SK-N-SH (cell line): ENCODE measurements at regions not wholly inside any gene's neighbourhood (a gene's known extent, or its start where the extent isn't known, plus 50 kb on each side); places are given as distances from the start of the nearest gene placed in this dataset.

Experiments
- CTCF ChIA-PET: fragments of 300-600, 350-600 bp; formaldehyde crosslinking; extraction: SDS; loops from one replicate; lab custom pipeline; 2021; lab: Yijun Ruan, JAX
- POLR2A ChIA-PET: fragments of 350-600 bp; sonication (Branson Sonifier 250); formaldehyde crosslinking; extraction: SDS; loops from one replicate; lab custom pipeline; 2020; ENCODE audit warnings: antibody characterized with exemption, inconsistent platforms; lab: Yijun Ruan, JAX
- DNase-seq: peaks from one replicate; pipeline ENCODE4 v3.0.0; 2012
- H2AFZ ChIP-seq: fragments of 200-600 bp; sonication (generic); 2 replicates; pipeline ENCODE4 v1.8.1; 2016; ENCODE audit warnings: antibody characterized with exemption, mild to moderate bottlenecking, low read depth
- H3F3A ChIP-seq: fragments of 200-600 bp; sonication (generic); replicated peaks from 2 replicates; pipeline ENCODE3; 2016; ENCODE audit warnings: antibody characterized with exemption, mild to moderate bottlenecking; ENCODE audit not compliant: insufficient read depth
- H3K27ac ChIP-seq, 2 experiments: fragments of 200-500 bp in 1 of 2; fragments of 200-600 bp in 1 of 2; sonication (Bioruptor generic) in 1 of 2; sonication (generic), shearing (Covaris generic) in 1 of 2; 2 replicates each; pipeline versions ENCODE4 v1.5.1 to v1.6.1; 2014 to 2016; ENCODE audit warnings: low read depth in 2 of 2, inconsistent platforms in 1 of 2, low read length in 1 of 2, mild to moderate bottlenecking in 1 of 2, mixed read lengths in 1 of 2
- H3K27me3 ChIP-seq: fragments of 200-600 bp; sonication (generic), shearing (Covaris generic); 2 replicates; pipeline ENCODE4 v1.6.1; 2016; ENCODE audit warnings: mixed run types; ENCODE audit not compliant: insufficient read depth
- H3K36me3 ChIP-seq, 2 experiments: fragments of 200-500 bp in 1 of 2; fragments of 200-600 bp in 1 of 2; sonication (Bioruptor generic) in 1 of 2; sonication (generic) in 1 of 2; replicated peaks in 1 of 2; 2 replicates each; pipeline versions ENCODE3 to v1.5.1; 2014 to 2016; ENCODE audit warnings: low read length in 1 of 2, mild to moderate bottlenecking in 1 of 2; ENCODE audit not compliant: insufficient read depth in 2 of 2, control insufficient read depth in 1 of 2
- H3K4me1 ChIP-seq, 2 experiments: fragments of 200-500 bp in 1 of 2; fragments of 200-600 bp in 1 of 2; sonication (Bioruptor generic) in 1 of 2; sonication (generic), shearing (Covaris generic) in 1 of 2; 2 replicates each; pipeline versions ENCODE4 v1.5.1 to v1.6.1; 2014 to 2016; ENCODE audit warnings: low read depth in 1 of 2, low read length in 1 of 2, mixed run types in 1 of 2; ENCODE audit not compliant: insufficient read depth in 2 of 2, control insufficient read depth in 1 of 2
- H3K4me2 ChIP-seq: fragments of 200-600 bp; sonication (generic), shearing (Covaris generic); 2 replicates; pipeline ENCODE4 v1.6.1; 2017; ENCODE audit warnings: mixed run types
- H3K4me3 ChIP-seq, 2 experiments: fragments of 200-500 bp in 1 of 2; fragments of 200-600 bp in 1 of 2; sonication (Bioruptor generic) in 1 of 2; sonication (generic), shearing (Covaris generic) in 1 of 2; 2 replicates each; pipeline versions ENCODE4 v1.5.1 to v1.8.1; 2014 to 2016; ENCODE audit warnings: low read depth in 2 of 2, inconsistent platforms in 1 of 2, low read length in 1 of 2, mild to moderate bottlenecking in 1 of 2, mixed read lengths in 1 of 2, moderate library complexity in 1 of 2
- H3K79me2 ChIP-seq: fragments of 200-600 bp; sonication (generic); 2 replicates; pipeline ENCODE4 v1.8.1; 2017; ENCODE audit warnings: mild to moderate bottlenecking; ENCODE audit not compliant: insufficient read depth
- H3K9ac ChIP-seq: fragments of 200-600 bp; sonication (generic); 2 replicates; pipeline ENCODE4 v1.6.1; 2017; ENCODE audit warnings: mixed run types
- H3K9me2 ChIP-seq: fragments of 200-600 bp; sonication (generic); 2 replicates; pipeline ENCODE4 v1.6.1; 2017; ENCODE audit warnings: mixed run types
- H3K9me3 ChIP-seq: fragments of 200-600 bp; sonication (generic); 2 replicates; pipeline ENCODE4 v1.6.1; 2017; ENCODE audit warnings: mixed run types, mild to moderate bottlenecking, moderate library complexity
- H4K20me1 ChIP-seq: fragments of 200-600 bp; sonication (generic); 2 replicates; pipeline ENCODE4 v1.6.1; 2017; ENCODE audit warnings: mild to moderate bottlenecking, mixed run types; ENCODE audit not compliant: insufficient read depth
- FOXJ3 ChIP-seq: sonication (generic); formaldehyde crosslinking; IDR thresholded peaks from 2 replicates; pipeline ENCODE4 v1.5.1; 2020; ENCODE audit warnings: mild to moderate bottlenecking, missing genetic modification reagents
- FOXM1 ChIP-seq: IDR thresholded peaks from 2 replicates; pipeline ENCODE4 v1.4.0; 2012; ENCODE audit warnings: low read depth, mild to moderate bottlenecking
- GABPA ChIP-seq: IDR thresholded peaks from 2 replicates; pipeline ENCODE4 v1.4.0; 2012; ENCODE audit warnings: low read depth, mild to moderate bottlenecking
- GATA2 ChIP-seq: sonication (generic); formaldehyde crosslinking; IDR thresholded peaks from 2 replicates; pipeline ENCODE4 v1.5.0; 2020; ENCODE audit warnings: mild to moderate bottlenecking, missing genetic modification reagents
- JUND ChIP-seq: IDR thresholded peaks from 2 replicates; pipeline ENCODE4 v1.4.0; 2012
- MXI1 ChIP-seq: IDR thresholded peaks from 2 replicates; pipeline ENCODE4 v1.6.1; 2012; ENCODE audit warnings: mild to moderate bottlenecking, low read depth, low read length, improper control_type of control experiment
- NFIC ChIP-seq: IDR thresholded peaks from 2 replicates; pipeline ENCODE4 v1.4.0; 2012; ENCODE audit warnings: borderline replicate concordance
- POLR2AphosphoS5 ChIP-seq: IDR thresholded peaks from 2 replicates; pipeline ENCODE4 v1.6.1; 2012; ENCODE audit warnings: low read depth, low read length
- RAD21 ChIP-seq: IDR thresholded peaks from 2 replicates; pipeline ENCODE4 v1.6.1; 2012; ENCODE audit warnings: mild to moderate bottlenecking, low read length
- RCOR1 ChIP-seq: fragments of 150-350 bp; IDR thresholded peaks from 2 replicates; pipeline ENCODE4 v1.6.1; 2017; ENCODE audit warnings: antibody characterized with exemption, low read length
- SIN3A ChIP-seq: IDR thresholded peaks from 2 replicates; pipeline ENCODE4 v1.6.1; 2012; ENCODE audit warnings: low read depth, mild to moderate bottlenecking, low read length, moderate library complexity, borderline replicate concordance
- TAF1 ChIP-seq: IDR thresholded peaks from 2 replicates; pipeline ENCODE4 v1.6.1; 2012; ENCODE audit warnings: low read depth, mild to moderate bottlenecking, low read length, moderate library complexity, borderline replicate concordance
- TEAD4 ChIP-seq: IDR thresholded peaks from 2 replicates; pipeline ENCODE4 v1.4.0; 2012; ENCODE audit warnings: mild to moderate bottlenecking, borderline replicate concordance; ENCODE audit not compliant: insufficient read depth
- YY1 ChIP-seq: IDR thresholded peaks from 2 replicates; pipeline ENCODE4 v1.4.0; 2012; ENCODE audit warnings: low read depth, mild to moderate bottlenecking
- WGBS: methylation state at CpG from one replicate; pipeline ENCODE4 v1.1.6; 2017; ENCODE audit warnings: low lambda C conversion rate; 5-methylcytosine and 5-hydroxymethylcytosine counted together
- TF ChIP-seq, protein P1 (sequence below): IDR thresholded peaks from 2 replicates; pipeline ENCODE4; 2012
- TF ChIP-seq, protein P2 (sequence below): IDR thresholded peaks from 2 replicates; pipeline ENCODE4 v1.4.0; 2012; ENCODE audit warnings: low read depth, borderline replicate concordance
- TF ChIP-seq, protein P3 (sequence below): IDR thresholded peaks from 2 replicates; pipeline ENCODE4 v1.6.1; 2012; ENCODE audit warnings: mild to moderate bottlenecking, low read depth, low read length, moderate library complexity
- TF ChIP-seq, protein P4 (sequence below): IDR thresholded peaks from 2 replicates; pipeline ENCODE4 v1.4.0; 2012; ENCODE audit warnings: low read depth
- TF ChIP-seq, protein P5 (sequence below): IDR thresholded peaks from 2 replicates; pipeline ENCODE4 v1.4.0; 2012; ENCODE audit warnings: low read depth, borderline replicate concordance

DNA sequence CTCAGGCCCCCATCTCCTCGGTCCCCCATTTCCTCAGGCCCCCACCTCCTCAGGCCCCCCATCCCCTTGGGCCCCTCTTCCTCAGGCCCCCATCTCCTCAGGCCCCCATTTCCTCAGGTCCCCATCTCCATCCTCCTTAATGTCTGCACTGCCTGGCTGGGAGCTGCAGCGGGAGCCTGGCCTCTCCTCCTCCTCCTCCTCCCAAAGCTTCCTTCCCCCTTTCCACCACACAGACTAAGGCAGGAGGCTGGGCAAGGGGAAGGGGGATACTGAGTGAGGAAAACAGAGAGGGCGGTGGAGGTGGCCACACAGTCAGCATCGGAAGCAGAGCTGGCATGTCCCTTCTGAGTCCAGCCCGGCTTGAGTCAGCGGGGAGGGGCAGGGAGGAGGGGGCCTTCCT is 122.6 kb upstream of the RPS6KA2 start:
- no peaks in the 10 kb centered on the region for H3K9me2 ChIP-seq
- no peak for DNase-seq
- 85% methylated on average over 6 of the region's 6 CpGs for WGBS
- no peak overlapping the region for H3K4me2 ChIP-seq
- peaks cover 0 to 16% of the 10 kb centered on the region in 2 experiments; a peak in 1 of 4 replicates for H3K4me1 ChIP-seq
- no peak overlapping the region for H3K27ac ChIP-seq
- no peak overlapping the region for H2AFZ ChIP-seq
- CTCF ChIA-PET, result interaction anchor here (0.7 kb wide), 1 partner anchor 25 kb away, joined by 3 read pairs; no protein-coding TSS in a partner anchor
- no peaks in the 10 kb centered on the region for H3K79me2 ChIP-seq
- no peaks in the 10 kb centered on the region for H3K9me3 ChIP-seq
- POLR2A ChIA-PET, result no interaction called here
- no peaks in the 10 kb centered on the region for H4K20me1 ChIP-seq
- H3K9ac ChIP-seq, result no peak overlapping the region
- no peaks in the 10 kb centered on the region for H3K36me3 ChIP-seq
- H3K4me3 ChIP-seq, result no peak overlapping the region
- TF ChIP-seq SIN3A (no peak), YY1 (no peak), RAD21 (no peak), FOXJ3 (no peak), TAF1 (no peak), POLR2AphosphoS5 (no peak)
- TF ChIP-seq, protein P1, sequence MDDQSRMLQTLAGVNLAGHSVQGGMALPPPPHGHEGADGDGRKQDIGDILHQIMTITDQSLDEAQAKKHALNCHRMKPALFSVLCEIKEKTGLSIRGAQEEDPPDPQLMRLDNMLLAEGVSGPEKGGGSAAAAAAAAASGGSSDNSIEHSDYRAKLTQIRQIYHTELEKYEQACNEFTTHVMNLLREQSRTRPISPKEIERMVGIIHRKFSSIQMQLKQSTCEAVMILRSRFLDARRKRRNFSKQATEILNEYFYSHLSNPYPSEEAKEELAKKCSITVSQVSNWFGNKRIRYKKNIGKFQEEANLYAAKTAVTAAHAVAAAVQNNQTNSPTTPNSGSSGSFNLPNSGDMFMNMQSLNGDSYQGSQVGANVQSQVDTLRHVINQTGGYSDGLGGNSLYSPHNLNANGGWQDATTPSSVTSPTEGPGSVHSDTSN, result no peak
- TF ChIP-seq, protein P2, sequence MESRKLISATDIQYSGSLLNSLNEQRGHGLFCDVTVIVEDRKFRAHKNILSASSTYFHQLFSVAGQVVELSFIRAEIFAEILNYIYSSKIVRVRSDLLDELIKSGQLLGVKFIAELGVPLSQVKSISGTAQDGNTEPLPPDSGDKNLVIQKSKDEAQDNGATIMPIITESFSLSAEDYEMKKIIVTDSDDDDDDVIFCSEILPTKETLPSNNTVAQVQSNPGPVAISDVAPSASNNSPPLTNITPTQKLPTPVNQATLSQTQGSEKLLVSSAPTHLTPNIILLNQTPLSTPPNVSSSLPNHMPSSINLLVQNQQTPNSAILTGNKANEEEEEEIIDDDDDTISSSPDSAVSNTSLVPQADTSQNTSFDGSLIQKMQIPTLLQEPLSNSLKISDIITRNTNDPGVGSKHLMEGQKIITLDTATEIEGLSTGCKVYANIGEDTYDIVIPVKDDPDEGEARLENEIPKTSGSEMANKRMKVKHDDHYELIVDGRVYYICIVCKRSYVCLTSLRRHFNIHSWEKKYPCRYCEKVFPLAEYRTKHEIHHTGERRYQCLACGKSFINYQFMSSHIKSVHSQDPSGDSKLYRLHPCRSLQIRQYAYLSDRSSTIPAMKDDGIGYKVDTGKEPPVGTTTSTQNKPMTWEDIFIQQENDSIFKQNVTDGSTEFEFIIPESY, result no peak
- H3F3A ChIP-seq, result no peaks in the 10 kb centered on the region
- no peaks in the 10 kb centered on the region for H3K27me3 ChIP-seq

DNA sequence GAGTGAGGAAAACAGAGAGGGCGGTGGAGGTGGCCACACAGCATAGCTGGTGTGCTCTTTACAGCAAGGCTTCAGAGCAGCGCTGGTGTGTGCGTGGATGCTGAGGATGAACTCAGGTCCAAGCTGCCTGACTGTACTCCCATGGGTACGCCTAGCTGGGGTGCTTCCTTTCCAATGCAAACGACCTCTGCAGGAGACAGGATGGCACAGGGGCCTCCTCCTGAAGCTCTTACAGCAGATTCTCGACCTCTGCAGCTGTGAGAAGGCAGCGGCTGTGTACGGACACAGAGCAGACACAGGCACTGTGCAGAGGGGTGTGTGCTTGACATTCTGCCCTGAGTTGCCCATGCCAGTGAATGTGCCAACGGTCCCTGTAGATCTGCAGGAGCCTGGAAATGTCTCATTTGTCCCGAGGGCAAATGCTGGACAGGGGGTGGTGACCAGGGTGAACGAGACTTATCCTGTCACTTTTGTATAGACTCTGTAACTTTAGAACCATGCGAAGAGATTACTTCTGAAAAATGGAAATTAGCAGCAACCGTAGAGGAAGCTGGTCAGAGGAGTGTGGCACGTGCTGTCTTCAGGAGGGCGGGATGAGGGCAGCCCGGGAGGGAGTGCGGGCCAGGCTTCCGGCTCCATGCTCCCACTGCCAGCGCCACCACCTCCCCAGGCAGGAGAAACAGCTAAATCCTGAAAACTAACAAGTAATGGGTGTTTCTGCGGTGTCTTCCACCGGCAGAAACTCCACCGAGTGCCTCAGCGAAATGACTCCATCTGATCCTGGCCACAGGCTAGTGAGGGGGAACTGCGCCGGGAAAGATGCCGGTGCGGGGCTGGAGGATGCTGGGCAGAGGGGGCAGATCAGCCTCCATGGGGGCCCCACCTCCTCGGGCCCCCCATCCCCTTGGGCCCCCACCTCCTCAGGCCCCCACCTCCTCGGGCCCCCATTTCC is 120.9 kb upstream of the RPS6KA2 start:
- H3K36me3 ChIP-seq, result no peaks in the 10 kb centered on the region
- H3K27me3 ChIP-seq, result no peaks in the 10 kb centered on the region
- no peak overlapping the region for H3K4me3 ChIP-seq
- H3K9ac ChIP-seq, result no peak overlapping the region
- no peak overlapping the region for H2AFZ ChIP-seq
- H3K4me2 ChIP-seq, result no peak overlapping the region
- ChIA-PET CTCF (interaction anchor here (1.0 to 2.1 kb wide), 3 partner anchors 27 to 241 kb away, joined by 3 to 9 read pairs (median 4); no protein-coding TSS in a partner anchor), POLR2A (interaction anchor here (0.6 kb wide), 1 partner anchor 9 kb away, joined by 3 read pairs; no protein-coding TSS in a partner anchor)
- peaks cover 0 to 16% of the 10 kb centered on the region in 2 experiments; a peak in 1 of 4 replicates for H3K4me1 ChIP-seq
- WGBS, result 64% methylated on average over 26 of the region's 29 CpGs
- no peaks in the 10 kb centered on the region for H4K20me1 ChIP-seq
- no peaks in the 10 kb centered on the region for H3F3A ChIP-seq
- no peak overlapping the region for H3K27ac ChIP-seq
- no peaks in the 10 kb centered on the region for H3K9me2 ChIP-seq
- H3K9me3 ChIP-seq, result no peaks in the 10 kb centered on the region
- peak; percentile 76 for DNase-seq
- H3K79me2 ChIP-seq, result no peaks in the 10 kb centered on the region
- TF ChIP-seq NFIC, result no peak
- TF ChIP-seq, protein P3, sequence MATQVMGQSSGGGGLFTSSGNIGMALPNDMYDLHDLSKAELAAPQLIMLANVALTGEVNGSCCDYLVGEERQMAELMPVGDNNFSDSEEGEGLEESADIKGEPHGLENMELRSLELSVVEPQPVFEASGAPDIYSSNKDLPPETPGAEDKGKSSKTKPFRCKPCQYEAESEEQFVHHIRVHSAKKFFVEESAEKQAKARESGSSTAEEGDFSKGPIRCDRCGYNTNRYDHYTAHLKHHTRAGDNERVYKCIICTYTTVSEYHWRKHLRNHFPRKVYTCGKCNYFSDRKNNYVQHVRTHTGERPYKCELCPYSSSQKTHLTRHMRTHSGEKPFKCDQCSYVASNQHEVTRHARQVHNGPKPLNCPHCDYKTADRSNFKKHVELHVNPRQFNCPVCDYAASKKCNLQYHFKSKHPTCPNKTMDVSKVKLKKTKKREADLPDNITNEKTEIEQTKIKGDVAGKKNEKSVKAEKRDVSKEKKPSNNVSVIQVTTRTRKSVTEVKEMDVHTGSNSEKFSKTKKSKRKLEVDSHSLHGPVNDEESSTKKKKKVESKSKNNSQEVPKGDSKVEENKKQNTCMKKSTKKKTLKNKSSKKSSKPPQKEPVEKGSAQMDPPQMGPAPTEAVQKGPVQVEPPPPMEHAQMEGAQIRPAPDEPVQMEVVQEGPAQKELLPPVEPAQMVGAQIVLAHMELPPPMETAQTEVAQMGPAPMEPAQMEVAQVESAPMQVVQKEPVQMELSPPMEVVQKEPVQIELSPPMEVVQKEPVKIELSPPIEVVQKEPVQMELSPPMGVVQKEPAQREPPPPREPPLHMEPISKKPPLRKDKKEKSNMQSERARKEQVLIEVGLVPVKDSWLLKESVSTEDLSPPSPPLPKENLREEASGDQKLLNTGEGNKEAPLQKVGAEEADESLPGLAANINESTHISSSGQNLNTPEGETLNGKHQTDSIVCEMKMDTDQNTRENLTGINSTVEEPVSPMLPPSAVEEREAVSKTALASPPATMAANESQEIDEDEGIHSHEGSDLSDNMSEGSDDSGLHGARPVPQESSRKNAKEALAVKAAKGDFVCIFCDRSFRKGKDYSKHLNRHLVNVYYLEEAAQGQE, result no peak
- TF ChIP-seq, protein P4, sequence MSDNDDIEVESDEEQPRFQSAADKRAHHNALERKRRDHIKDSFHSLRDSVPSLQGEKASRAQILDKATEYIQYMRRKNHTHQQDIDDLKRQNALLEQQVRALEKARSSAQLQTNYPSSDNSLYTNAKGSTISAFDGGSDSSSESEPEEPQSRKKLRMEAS, result no peak
- TF ChIP-seq FOXM1, result no peak
- TF ChIP-seq JUND, result no peak
- TF ChIP-seq MXI1, result no peak
- TF ChIP-seq, protein P5, sequence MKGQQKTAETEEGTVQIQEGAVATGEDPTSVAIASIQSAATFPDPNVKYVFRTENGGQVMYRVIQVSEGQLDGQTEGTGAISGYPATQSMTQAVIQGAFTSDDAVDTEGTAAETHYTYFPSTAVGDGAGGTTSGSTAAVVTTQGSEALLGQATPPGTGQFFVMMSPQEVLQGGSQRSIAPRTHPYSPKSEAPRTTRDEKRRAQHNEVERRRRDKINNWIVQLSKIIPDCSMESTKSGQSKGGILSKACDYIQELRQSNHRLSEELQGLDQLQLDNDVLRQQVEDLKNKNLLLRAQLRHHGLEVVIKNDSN, result no peak
- TF ChIP-seq SIN3A, result no peak
- TF ChIP-seq RCOR1, result no peak
- no peak for TF ChIP-seq GATA2
- TF ChIP-seq GABPA, result no peak
- no peak for TF ChIP-seq TEAD4
